Activated CD4-positive, alpha-beta T cell treated with anti-CD3 and anti-CD28 coated beads, Interleukin-2, amount 50 U/mL, for 24 hours (primary cell): ENCODE measurements at regions not wholly inside any gene's neighbourhood (a gene's known extent, or its start where the extent isn't known, plus 50 kb on each side); places are given as distances from the start of the nearest gene placed in this dataset.

Source experiments
- DNase-seq, 2 donors: peaks; one replicate each; pipeline ENCODE4 v3.0.0-alpha.2; 2020; ENCODE audit warnings: low read depth in 1 of 2, low spot score in 1 of 2

DNA sequence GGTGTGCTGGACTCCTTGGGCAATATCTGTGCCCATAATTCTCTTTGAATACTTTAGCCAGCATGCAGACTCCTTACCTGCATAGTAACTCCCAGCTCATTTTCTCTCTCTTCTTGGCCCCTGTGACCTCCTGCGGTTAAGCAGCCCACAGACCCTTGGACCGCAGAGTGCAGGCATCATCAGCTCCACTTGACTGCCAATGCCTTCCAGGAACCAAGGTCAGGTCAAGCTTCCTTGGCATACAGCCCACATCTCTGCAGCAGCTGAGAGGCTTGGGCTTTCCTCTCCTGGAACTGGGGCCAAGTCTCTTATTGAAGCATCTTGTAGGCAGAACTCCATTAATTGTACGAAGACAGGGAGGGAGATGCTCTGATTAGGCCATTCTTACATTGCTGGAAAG, 130.1 kb upstream of the PIEZO2 start:
- DNase-seq, result no peak

DNA sequence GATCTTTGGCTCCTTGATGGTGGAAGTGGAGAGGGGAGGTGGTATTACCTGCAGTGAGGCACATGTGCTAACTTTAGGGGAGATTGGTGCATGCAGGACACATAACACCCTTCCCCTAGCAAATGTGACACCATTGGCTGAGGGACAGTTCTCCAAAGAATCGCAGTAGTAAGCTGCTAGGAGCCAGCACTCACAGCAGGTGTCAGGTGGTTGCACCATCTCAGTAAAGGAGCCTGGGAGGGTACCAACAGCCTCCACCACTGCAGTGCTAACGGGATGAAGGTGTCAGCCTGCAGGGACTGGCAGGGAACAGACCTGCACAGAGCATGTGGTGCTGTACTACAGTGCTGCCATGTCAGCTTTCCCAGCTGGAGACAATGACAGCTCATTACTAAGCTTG, 127.3 kb upstream of the PIEZO2 start:
- no peak for DNase-seq

DNA sequence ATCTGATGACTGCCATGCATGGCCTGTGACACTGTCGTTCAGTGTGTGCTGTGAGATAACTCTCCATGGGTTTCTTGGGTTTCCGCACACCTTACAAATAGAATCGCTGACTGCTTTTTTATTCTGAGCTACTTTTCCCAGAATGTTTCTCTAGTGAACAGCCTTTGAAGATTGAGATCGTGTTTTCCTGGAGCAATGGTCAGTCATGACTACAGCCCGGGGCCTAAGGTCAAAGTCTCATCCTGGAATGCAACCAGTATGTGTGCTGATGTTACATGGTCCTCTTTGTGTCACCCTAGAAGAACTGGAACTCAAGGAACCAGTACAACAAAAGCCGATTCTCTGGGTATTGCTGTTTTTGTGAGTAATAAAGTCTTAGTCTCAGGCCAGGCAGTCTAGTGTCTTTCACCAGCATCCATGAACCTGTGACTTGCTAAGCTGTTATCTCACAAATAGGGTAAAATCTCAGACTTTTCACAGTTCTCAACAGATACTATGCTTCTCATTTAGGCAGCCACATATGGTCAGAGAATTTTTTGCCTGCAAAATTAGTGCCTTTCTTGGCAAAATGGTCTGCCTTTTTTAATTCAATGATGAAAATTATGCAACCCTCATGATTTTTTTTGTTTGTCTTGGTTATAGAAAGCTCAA, 124.9 kb upstream of the PIEZO2 start:
- no peak for DNase-seq

DNA sequence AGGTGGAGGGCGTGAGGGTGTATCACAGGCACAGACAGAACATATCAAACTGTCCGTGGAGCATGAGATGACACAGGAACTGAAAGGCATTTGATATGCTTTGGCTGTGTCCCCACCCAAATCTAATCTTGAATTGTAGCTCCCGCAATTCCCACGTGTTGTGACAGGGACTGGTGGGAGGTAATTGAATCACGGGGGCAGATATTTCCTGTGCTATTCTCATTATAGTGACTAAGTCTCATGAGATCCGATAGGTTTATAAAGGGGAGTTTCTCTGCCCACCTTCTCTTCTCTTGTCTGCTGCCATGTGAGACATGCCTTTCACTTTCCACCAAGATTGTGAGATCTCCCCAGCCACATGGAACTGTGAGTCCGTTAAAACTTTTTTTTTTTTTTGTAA, 123.1 kb upstream of the PIEZO2 start:
- DNase-seq, result no peak

DNA sequence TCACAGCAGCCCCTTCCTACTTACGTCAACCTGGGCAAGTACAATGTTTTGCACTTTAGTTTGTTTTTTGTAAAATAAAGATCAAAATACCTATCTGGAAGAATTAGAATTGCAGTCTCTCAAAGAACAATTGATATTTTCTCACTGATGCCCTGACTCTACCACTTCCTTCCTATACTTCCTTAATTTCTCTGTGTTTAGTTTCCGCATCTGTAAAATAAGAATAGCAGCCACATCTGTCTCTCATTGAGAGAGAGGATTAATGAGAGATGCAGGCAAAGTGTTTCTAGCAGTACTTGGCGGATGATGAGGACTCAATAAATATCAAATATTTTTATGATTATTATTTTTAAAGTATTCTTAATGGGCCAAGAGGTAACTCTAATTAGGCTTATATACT, 122.6 kb upstream of the PIEZO2 start:
- no peak for DNase-seq

DNA sequence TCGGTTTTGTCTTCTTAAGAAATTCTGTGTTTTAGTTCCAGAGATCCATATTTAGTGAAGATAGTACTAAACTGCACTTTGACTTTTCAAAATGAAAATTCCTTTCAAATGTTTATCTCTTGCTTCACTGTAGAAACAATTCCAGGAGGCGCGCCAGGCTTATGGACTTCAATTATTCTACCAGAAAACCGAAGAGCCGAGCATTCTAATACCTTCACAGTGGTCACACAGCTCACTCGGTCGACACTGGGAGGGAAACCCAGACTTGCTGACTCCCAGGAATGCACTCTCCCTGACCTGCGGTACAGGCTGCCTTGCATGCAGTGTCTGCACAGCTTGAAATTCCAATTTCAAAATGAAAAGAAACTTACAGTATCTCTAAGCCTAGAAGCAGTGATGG, 119.9 kb upstream of the PIEZO2 start:
- no peak for DNase-seq

DNA sequence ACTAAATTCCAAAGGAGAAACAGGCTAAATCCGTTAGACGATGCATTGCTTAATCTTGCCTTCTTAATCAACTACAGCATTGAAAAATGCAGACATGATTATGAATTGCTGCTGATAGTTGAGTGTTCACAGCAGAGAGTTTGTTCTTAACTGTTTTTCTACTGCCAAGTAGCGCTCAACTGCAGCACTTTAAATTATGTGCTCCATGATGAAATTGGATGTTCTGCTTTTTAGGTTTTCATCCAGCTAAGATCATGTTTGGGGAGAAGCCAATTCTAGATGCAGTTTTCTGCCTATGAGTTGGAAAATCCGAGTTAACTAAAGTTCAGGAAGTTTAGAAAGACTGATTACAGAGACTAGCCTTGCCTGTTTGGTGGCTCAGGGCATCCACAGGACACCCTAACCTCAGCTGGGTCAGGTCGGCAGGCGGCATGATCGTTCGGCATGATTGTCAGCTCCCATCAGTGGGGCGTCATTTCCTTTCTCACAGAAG, 119.4 kb upstream of the PIEZO2 start:
- no peak for DNase-seq

DNA sequence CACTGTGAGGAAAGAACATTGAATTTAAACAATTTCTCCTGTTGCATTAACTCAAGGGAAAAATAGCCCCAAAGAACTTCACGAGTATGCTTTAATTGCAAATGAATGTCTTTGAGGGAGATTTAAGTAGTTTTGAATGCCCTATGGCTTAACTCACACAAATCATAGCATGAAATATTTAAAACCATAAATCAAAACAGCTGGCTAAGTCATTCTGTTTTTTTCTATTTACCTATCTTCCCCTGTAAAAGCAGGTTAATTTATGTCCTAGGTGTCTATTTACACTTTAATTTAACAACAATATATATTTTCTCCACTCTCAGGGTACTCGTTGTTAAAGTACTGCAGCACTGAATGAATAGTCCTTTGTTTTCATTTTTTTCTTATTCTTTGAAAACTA, 118.8 kb upstream of the PIEZO2 start:
- DNase-seq, result no peak

DNA sequence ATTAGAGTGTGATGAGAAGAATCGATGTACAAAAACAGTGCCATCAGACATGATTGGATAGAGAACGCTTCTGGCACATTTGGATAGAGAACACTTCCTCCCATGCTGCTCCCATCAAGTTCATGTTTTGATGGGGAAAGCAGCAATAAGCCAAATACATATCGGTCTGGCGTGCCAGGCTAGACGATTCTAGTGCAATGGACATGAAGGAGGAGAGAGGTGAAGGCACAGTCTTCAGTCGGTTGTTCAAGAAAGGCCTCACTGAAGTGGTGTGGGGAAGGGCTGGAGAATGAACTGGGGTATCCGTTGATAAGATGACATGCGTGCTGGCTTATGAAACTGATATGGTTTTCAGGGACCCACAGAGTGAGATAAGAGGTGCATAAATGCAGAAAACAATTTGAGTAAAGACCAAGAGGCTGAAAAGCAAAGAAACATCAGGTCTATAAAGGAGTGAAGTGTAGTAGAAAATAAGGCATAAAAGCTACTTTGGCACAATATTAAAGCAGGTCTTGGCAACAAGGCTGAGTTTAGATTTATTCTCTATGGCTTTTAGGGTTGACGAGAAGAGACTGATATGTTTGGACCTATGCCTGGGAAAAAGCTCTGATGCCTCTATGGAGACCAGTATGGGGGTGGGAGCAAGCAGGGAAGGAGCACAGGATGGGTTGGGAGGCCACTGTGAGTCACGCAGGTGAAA, 117.6 kb upstream of the PIEZO2 start:
- no peak for DNase-seq

DNA sequence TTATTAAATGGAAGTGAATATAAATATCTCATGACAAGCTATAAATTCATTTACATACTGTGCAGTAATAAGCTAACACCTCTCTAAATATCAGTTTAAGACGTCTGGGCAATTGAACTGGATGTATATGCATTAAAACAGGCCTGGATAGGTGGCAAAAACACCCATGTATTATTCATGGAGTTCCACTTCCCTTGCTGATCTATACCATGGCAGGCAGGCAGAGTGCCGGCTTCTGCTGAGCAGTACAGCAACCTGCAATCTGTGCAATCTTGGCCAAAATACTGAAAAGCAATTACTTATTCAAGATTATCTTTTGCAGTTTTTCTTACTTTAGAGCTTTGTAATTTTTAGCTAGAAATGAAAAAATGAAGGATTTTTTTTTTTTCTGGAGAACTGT, 112.1 kb upstream of the PIEZO2 start:
- no peak for DNase-seq

DNA sequence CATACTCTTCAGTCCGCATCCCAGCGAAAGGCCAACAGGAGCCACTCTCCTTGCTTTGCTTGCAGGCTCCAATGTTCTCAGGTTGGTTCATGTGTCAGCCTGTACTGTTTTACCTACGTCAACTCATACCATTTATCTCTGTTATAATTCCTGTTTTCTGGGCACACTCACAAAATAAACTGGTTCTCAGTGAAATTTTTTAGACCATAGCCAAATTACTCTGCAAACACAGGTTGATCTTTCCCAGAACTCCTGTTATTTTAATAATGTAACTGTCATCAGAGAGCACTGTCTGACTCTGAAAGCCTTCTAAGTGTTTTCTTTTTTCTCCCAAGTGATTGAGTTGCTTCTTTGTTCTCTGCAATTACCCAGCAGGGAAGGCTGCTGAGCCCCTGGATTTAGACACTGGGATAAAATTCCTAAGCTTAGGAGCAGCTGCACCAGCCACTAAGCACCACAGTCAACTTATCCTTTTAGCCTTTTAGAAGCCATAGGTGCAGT, 111.6 kb upstream of the PIEZO2 start:
- DNase-seq, result no peak

DNA sequence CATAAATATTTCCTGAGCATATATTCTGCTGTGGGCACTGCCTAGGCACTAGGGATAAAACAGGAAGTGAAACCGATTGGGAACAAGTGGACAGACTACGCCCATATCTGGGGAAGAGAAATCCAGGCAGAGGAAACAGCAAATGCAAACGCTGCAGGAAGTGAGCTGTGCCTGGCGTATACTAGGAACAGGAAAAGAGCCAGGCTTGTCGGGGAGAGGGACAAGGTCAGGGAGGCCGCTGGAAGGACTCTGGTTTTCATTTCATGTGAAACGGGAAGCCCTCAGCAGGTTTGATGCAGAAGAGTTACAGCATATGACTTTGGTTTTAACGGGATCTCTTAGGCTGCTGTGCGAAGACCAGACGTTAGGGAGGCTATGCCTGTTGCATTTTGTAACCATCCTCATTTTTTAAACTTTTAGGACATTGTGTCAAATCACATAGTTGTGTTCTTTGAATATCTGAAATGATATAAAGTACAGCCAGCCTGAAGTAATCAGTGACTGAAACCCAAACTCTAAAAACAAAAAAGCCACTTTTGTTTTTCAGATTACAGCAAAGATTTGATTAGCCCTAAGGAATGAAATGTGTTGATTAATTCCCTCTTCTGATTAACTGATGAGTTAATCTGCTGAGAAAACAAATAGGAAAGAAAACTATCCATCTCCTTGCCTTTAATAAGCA, 110.2 kb upstream of the PIEZO2 start:
- no peak for DNase-seq

DNA sequence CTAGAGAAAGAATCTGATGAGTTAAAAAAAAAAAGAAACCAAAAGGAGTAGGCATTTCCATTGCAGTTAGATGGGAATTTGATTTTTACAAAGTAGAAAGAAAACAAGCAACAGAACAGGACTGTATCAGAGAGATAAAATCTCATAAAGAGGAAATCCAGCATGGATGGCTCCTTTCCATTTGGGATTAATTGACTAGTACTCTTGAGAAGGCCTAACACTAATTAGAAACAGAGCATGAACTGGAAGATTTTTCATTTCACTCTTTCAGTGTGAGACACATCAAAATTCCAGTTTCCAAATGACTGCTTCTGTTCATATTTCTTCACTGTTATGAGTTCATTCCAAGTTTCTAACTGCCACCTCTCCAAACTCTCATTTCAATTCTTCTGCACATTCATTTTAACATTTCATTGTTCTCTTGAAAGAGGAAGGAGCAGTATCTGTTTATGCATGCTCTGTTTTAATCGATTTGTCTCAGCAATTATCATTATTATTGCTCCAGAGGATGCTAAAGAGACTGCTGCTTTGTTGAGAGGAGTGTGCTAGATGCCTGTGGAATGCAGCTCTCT, 108.8 kb upstream of the PIEZO2 start:
- no peak for DNase-seq

DNA sequence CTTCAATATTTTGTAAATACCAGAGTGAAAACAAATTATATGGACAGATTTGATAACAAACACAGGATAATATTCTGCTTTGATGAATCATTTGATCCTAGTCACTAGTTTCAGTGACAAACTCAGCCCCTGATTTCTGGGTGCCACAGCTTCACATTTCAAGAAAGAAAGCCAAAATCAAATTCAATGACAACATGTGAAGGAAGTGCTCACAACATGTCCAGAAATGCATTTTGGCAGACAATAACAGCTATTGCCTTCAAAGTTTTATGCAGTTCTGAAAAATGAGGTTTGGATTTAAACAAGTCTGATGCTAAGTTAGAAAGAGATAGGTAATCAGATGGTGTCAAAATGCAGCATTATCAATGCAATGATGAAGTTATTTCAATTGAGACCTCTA, 106.9 kb upstream of the PIEZO2 start:
- no peak for DNase-seq

DNA sequence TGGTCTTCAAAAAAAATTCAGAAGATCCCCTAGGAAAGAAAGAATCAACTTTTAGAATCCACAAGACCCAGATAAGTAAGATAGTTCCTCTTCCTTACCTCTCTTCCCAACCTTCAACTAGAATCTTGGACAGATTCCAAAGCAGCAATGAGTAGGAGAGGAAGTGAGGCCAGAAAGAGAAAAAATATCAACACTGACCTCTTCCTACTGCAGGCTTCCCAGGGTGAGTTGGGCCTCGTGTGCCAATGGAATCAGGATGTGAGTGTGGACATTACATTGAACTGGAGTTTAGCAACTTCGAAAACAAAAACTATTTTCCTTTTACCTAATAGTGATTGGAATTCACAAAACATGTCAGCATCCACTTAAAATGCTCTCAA, 102.5 kb upstream of the PIEZO2 start:
- no peak for DNase-seq

DNA sequence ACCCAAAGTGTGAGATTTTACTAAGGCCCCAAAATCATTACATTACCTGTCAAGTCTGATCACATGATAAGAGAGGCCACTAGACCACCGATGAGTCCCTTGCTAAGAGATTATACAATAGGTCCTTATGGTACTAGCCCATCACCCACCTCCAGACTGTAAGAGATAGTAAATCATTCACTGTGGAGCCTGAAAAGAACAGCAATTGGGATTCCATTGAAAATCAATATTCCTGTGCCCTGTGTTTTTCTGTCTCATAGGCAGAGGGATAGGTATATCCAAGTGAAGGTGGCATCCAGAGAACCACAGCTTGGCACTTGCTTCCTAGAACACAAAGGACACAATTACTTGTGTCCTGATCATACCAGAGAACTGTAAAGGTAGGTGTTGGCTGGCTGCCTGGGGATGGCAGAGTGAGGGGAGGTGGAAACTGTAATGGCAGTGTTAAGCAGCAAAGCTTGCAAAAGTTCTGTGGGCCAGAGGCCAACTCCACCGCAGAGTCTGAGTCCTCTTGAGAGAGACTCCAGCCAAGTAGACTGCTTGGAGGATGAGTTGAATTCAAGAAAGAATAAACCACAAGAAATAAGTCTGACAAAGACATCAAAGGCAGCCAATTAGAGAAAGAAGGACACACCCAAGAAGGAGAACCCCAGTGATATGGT, 102.0 kb upstream of the PIEZO2 start:
- no peak for DNase-seq

DNA sequence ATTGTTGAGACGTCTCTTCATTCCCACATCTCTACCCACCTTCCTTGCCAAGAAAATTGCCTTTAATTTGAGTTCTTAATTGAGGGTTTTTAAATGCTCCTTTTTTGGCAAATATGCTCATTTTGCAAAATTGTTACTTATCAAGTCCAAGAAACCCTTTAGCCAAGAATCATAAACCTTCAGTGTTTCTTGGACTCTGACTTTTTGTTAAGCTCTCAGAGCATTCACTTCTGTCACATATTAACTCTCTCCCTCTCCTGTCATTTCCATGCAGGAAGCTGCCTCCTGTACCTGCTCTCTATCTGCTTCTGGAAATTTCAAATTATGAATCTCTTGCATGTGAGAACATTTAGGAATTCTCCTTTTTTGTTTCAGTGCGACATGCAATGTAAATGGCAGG, 100.0 kb upstream of the PIEZO2 start:
- no peak for DNase-seq

DNA sequence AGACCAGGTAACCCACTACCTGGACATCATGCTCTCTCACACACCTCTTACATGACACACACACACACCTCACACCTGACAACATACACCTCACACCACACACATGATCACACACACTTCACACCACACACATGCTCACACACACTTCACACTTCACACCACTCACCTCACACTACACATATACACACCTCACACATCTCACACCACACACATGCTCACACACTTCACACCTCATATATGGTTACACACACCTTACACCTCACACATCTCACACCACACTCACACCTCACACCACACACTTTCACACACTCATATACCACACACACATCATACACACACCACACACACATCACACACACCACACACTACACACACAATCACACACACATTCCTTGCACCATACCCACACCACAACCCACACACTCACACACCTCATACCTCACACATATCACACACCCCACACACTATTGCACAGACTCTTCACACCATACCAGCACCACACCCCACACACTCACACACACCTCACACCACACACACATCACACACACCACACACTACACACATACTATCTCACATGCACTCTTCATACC, 98.1 kb upstream of the PIEZO2 start:
- DNase-seq, result no peak

DNA sequence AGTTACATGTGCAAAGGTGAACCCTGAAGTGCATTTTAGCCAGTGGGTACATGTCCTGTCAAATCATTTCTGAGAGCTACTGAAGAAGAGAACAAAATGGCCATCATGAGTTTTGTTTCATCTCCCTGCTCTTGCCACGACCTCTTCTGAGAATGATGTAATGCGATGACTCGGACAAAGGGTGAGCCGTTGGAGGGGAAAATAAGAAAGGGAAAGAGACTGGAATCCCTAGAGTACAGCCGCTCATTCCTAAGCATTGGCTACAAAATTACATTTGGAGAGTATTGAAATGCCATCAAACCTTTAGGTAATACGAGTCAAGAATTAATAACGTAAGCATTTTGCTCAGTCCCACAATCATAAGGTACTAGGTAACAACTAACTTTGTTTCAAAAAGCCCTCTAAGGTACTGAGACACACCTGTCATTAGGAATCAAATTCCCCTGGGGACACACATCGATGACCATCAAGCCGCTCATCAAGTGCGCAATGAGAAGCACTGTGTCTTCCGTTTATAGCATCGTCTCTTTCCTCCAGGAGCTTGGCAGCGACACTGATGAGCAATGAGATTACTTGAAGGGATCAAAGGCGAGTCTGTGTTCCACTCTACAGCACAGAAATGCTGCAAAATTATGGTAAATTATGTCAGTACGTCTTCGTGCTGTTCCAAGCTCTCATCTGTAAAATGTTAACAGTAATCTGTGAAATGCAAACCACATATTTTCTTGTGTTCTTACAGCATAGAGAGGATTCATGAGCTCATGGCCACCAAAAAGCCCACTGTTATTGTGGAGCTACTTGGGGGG, 97.3 kb upstream of the PIEZO2 start:
- no peak for DNase-seq

DNA sequence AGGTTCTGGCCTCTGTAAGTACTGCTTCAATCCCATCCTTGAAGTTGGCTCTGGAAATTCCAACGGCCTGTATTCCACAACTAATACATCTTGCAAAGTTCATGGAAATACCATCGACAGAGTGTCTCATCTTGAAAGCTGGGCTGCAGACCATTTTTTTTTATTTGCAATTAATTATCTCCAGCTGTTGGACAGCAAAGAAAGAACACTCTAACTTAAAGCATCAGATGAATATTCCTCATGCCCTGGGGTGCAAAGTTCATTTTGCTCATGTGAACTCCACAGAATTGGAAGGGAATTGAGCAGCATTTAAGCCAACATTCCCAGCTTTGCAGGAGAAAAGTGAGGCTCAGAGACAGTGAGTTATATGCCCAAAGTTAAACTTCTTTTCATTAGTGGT, 96.5 kb upstream of the PIEZO2 start:
- DNase-seq, result no peak
